RWPE1 (cell line): ENCODE measurements at regions not wholly inside any gene's neighbourhood (a gene's known extent, or its start where the extent isn't known, plus 50 kb on each side); places are given as distances from the start of the nearest gene placed in this dataset.

Experiments used
- CTCF ChIA-PET: fragments of 350-600 bp; sonication (Branson Sonifier 250); formaldehyde crosslinking; extraction: SDS; loops from one replicate; lab custom pipeline; 2021; lab: Yijun Ruan, JAX
- POLR2A ChIA-PET: fragments of 400-600 bp; formaldehyde crosslinking; extraction: SDS; loops from one replicate; lab custom pipeline; 2020; ENCODE audit warnings: antibody characterized with exemption; ENCODE audit not compliant: low non-redundant PET; lab: Yijun Ruan, JAX
- DNase-seq: peaks from one replicate; pipeline ENCODE4 v3.0.0; 2012; ENCODE audit warnings: low spot score
- H3K27ac ChIP-seq: fragments of 450-650 bp; 2 replicates; pipeline ENCODE4 v1.5.1; 2017
- TF ChIP-seq, protein P1 (sequence below): fragments of 450-650 bp; conservative IDR thresholded peaks from 2 replicates; pipeline ENCODE4 v1.5.1; 2017; ENCODE audit warnings: low read depth, mild to moderate bottlenecking

DNA sequence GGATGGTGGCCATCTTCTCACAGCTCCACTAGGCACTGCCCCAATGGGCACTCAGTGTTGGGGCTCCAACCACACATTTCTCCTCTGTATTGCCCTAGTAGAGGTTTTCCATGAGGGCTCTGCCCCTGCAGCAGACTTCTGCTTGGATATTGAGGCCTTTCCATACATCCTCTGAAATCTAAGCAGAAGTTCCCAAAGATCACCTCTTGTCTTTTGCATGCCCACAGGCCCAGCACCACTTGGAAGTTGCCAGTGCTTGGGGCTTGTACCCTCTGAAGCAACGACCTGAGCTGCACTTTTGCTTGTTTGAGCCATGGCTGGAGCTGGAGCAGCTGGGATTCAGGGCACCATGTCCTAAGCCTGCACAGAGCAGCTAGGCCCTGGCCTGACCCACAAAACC, 189.1 kb upstream of the EYS start:
- ChIA-PET CTCF (no interaction called here), POLR2A (no interaction called here)
- no peak for DNase-seq
- TF ChIP-seq, protein P1, sequence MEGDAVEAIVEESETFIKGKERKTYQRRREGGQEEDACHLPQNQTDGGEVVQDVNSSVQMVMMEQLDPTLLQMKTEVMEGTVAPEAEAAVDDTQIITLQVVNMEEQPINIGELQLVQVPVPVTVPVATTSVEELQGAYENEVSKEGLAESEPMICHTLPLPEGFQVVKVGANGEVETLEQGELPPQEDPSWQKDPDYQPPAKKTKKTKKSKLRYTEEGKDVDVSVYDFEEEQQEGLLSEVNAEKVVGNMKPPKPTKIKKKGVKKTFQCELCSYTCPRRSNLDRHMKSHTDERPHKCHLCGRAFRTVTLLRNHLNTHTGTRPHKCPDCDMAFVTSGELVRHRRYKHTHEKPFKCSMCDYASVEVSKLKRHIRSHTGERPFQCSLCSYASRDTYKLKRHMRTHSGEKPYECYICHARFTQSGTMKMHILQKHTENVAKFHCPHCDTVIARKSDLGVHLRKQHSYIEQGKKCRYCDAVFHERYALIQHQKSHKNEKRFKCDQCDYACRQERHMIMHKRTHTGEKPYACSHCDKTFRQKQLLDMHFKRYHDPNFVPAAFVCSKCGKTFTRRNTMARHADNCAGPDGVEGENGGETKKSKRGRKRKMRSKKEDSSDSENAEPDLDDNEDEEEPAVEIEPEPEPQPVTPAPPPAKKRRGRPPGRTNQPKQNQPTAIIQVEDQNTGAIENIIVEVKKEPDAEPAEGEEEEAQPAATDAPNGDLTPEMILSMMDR = no peak
- H3K27ac ChIP-seq = no peak overlapping the region

DNA sequence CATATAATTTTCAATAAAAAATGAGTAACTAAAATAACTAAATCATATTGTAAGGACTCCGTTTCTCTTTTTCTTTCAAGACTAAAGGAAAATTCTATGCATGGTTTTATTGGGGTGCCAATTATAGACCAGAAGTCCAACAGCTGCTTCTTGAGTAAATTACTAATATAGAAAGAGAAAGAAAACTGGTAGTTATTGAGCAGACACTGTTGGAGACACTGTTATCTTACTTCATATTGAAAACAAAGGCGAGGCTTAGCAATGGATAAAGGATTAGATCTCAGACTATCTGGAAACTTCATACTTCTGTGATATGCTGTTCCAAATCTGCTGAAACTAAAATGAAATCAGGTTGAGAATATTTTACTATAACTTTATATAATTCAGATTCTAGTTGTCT, 169.6 kb upstream of the EYS start:
- POLR2A ChIA-PET = no interaction called here
- H3K27ac ChIP-seq = no peak overlapping the region
- no peak for DNase-seq
- CTCF ChIA-PET = interaction anchor here (0.6 kb wide), 1 partner anchor 533 kb away, joined by 4 read pairs; no protein-coding TSS in a partner anchor
- TF ChIP-seq, protein P1 = no peak

DNA sequence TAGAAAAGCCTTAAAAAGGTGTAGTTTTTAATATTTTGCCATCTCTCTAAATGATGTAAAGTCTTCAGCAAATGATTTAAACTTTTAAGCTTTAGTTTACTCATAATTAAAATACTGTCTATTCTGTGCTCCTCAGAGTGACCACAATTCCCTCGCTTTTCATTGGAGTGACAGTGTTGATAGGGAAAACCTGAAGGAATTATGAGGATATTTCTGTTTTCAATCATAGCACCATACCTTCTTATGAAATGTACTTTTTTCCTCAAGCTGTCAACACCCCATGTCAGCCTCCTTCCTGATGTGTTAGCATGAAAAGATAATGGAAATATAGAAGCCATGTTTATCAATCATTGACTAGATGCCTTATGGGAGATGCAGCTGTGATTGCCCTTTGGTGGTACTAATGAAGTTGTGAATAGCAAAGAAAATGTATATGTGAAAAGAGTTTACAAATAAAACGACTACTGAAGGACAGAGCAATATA, 145.4 kb upstream of the EYS start:
- H3K27ac ChIP-seq = no peak overlapping the region
- ChIA-PET POLR2A (no interaction called here), CTCF (no interaction called here)
- DNase-seq = no peak
- TF ChIP-seq, protein P1 = no peak

DNA sequence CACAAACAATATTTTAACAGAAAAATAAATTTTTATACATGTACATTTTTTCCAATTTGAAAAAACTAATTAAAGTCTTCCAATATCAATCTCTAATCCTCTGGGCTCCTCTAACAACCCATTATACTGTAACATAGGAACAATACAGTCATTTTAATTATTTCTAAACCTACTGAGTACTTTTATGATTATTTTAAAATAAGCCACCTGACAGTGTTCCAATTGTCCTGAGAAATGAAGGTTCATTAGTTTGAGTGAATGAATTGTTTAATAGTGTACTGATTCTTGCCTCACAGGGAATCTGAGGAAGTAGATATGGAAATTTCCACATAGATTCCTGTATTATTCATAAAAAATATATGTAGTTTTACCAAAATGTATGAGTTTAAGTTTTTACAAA, 123.1 kb upstream of the EYS start:
- ChIA-PET CTCF (no interaction called here), POLR2A (no interaction called here)
- no peak overlapping the region for H3K27ac ChIP-seq
- no peak for DNase-seq
- TF ChIP-seq, protein P1 = no peak

DNA sequence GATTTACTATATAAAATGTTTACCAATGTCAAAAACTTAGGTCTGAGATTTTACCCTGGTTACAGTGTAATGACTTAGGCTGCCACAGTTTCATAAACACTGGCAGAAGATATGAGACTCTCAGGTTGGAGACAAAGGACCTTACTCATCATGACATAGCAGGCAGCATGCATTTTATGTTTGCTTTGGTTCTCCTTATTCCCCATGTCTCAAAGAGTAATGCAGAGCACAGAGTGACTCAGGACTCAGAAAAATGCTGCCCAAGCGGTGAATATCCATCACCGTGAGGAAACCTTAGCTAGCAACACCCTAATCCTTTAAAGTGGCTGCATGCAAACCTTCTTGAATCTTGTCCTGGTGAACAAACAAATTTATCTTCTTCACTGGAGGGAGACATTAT, 112.1 kb upstream of the EYS start:
- POLR2A ChIA-PET = no interaction called here
- TF ChIP-seq, protein P1 = no peak
- CTCF ChIA-PET = no interaction called here
- H3K27ac ChIP-seq = no peak overlapping the region
- peak; percentile 0 for DNase-seq

DNA sequence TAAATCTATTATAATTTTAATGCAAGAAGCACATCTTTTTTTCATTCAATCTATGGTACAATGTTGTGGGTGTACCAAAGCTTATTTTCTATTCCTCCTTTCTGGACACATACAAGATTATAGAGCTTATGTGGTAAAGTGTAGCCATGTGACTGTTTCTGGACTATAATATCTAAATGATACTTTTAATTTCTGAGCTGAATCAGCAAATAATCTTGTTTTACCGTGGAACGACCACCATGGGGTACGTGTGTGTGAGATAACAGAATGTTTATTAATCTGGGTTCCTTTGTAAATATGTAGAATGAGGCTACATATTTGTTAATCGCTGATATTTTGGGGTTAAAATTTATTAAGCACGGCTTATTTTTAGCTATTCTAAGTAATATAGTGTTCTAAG, 111.5 kb upstream of the EYS start:
- ChIA-PET POLR2A (no interaction called here), CTCF (no interaction called here)
- DNase-seq = no peak
- H3K27ac ChIP-seq = no peak overlapping the region
- TF ChIP-seq, protein P1 = no peak
